IMR-90 (cell line): ENCODE measurements at regions not wholly inside any gene's neighbourhood (a gene's known extent, or its start where the extent isn't known, plus 50 kb on each side); places are given as distances from the start of the nearest gene placed in this dataset.
A peak's percentile ranks its signal among the peaks of the same experiment; 100 is the strongest.

Experiments
- ATAC-seq: fragments of 200-7000 bp; cut with Tn5 transposase; 2 replicates; pipeline ENCODE4 v1.9.1; 2020; ENCODE audit warnings: low read depth, mild to moderate bottlenecking, moderate library complexity
- BruUV-seq: library from RNA; stranded (reverse); fragments of 400-500 nt; replicated peaks from 2 replicates; lab custom pipeline; 2021; lab: Mats Ljungman, UMichigan
- CTCF ChIA-PET: fragments of 300-600 bp; formaldehyde crosslinking; extraction: SDS; loops from one replicate; lab custom pipeline; 2021; ENCODE audit warnings: antibody characterized with exemption; lab: Yijun Ruan, JAX
- POLR2A ChIA-PET: fragments of 300-600 bp; sonication (Branson Sonifier 250); formaldehyde crosslinking; loops from one replicate; lab custom pipeline; 2022; ENCODE audit warnings: antibody characterized with exemption; ENCODE audit not compliant: unreplicated experiment; lab: Charles Lee
- DNase-seq: peaks from one replicate; pipeline ENCODE4 v3.0.0; 2013
- H2AFZ ChIP-seq: replicated peaks from 2 replicates; pipeline ENCODE3; 2013; ENCODE audit warnings: low read length, mild to moderate bottlenecking; ENCODE audit not compliant: poor library complexity
- H2AK5ac ChIP-seq: 2 replicates; pipeline ENCODE4 v1.6.1; 2013; ENCODE audit warnings: low read depth, low read length, inconsistent platforms
- H2AK9ac ChIP-seq: replicated peaks from 2 replicates; pipeline ENCODE3; 2013; ENCODE audit warnings: mild to moderate bottlenecking, low read depth, low read length, moderate library complexity; ENCODE audit not compliant: poor library complexity
- H2BK120ac ChIP-seq: 2 replicates; pipeline ENCODE4 v1.6.1; 2013; ENCODE audit warnings: low read depth, low read length, inconsistent platforms
- H2BK15ac ChIP-seq: 3 replicates; pipeline ENCODE4 v1.6.1; 2013; ENCODE audit warnings: low read depth, low read length, inconsistent platforms
- H2BK20ac ChIP-seq: 2 replicates; pipeline ENCODE4 v1.6.1; 2013; ENCODE audit warnings: low read depth, mild to moderate bottlenecking, inconsistent platforms, low read length, moderate library complexity
- H2BK5ac ChIP-seq: 2 replicates; pipeline ENCODE4 v1.6.1; 2013; ENCODE audit warnings: mild to moderate bottlenecking, low read depth, low read length, inconsistent platforms; ENCODE audit not compliant: poor library complexity, severe bottlenecking
- H3K14ac ChIP-seq: replicated peaks from 2 replicates; pipeline ENCODE4 v1.6.1; 2013; ENCODE audit warnings: low read depth, low read length, inconsistent platforms
- H3K18ac ChIP-seq: 2 replicates; pipeline ENCODE4 v1.6.1; 2013; ENCODE audit warnings: low read depth, low read length, control low read depth
- H3K23ac ChIP-seq: 2 replicates; pipeline ENCODE4 v1.6.1; 2013; ENCODE audit warnings: low read depth, low read length, inconsistent platforms
- H3K27ac ChIP-seq: 2 replicates; pipeline ENCODE4 v1.5.1; 2013; ENCODE audit warnings: mild to moderate bottlenecking, control low read depth, low read length; ENCODE audit not compliant: insufficient read depth
- H3K27me3 ChIP-seq: 2 replicates; pipeline ENCODE4 v1.6.1; 2013; ENCODE audit warnings: low read length; ENCODE audit not compliant: control insufficient read depth, insufficient read depth
- H3K36me3 ChIP-seq: 2 replicates; pipeline ENCODE4 v1.6.1; 2013; ENCODE audit warnings: low read length, mixed read lengths; ENCODE audit not compliant: control insufficient read depth, insufficient read depth
- H3K4ac ChIP-seq: 2 replicates; pipeline ENCODE4 v1.6.1; 2013; ENCODE audit warnings: low read depth, low read length, inconsistent platforms
- H3K4me1 ChIP-seq: 2 replicates; pipeline ENCODE4 v1.6.1; 2013; ENCODE audit warnings: low read length, mixed read lengths; ENCODE audit not compliant: control insufficient read depth, insufficient read depth
- H3K4me2 ChIP-seq: 2 replicates; pipeline ENCODE4 v1.6.1; 2013; ENCODE audit warnings: low read depth, mild to moderate bottlenecking, control low read depth, low read length, moderate library complexity
- H3K4me3 ChIP-seq: 2 replicates; pipeline ENCODE4 v1.5.1; 2013; ENCODE audit warnings: low read depth, mild to moderate bottlenecking, control low read depth, low read length, moderate library complexity; ENCODE audit not compliant: insufficient read depth
- H3K56ac ChIP-seq: 2 replicates; pipeline ENCODE4 v1.6.1; 2013; ENCODE audit warnings: low read length, inconsistent platforms; ENCODE audit not compliant: insufficient read depth; ENCODE audit errors: extremely low read depth
- H3K79me1 ChIP-seq, 2 experiments: 2 replicates each; pipeline ENCODE4 v1.6.1; 2013; ENCODE audit warnings: low read length in 2 of 2, inconsistent platforms in 1 of 2, low read depth in 1 of 2
- H3K9ac ChIP-seq: 2 replicates; pipeline ENCODE4 v1.6.1; 2013; ENCODE audit warnings: low read depth, low read length, control low read depth
- H3K9me1 ChIP-seq: 2 replicates; pipeline ENCODE4 v1.6.1; 2013; ENCODE audit warnings: low read length, inconsistent platforms; ENCODE audit not compliant: insufficient read depth
- H3K9me3 ChIP-seq: 2 replicates; pipeline ENCODE4 v1.6.1; 2013; ENCODE audit warnings: low read length; ENCODE audit not compliant: control insufficient read depth, insufficient read depth
- H4K20me1 ChIP-seq: 2 replicates; pipeline ENCODE4 v1.6.1; 2013; ENCODE audit warnings: low read length, inconsistent platforms; ENCODE audit not compliant: insufficient read depth
- H4K5ac ChIP-seq: 2 replicates; pipeline ENCODE4 v1.6.1; 2013; ENCODE audit warnings: mild to moderate bottlenecking, low read depth, low read length, control low read depth
- H4K8ac ChIP-seq, 2 experiments: 2 replicates each; pipeline ENCODE4 v1.6.1; 2013; ENCODE audit warnings: low read depth in 2 of 2, low read length in 2 of 2, control low read depth in 1 of 2, inconsistent platforms in 1 of 2
- H4K91ac ChIP-seq: 2 replicates; pipeline ENCODE4 v1.6.1; 2013; ENCODE audit warnings: low read depth, low read length, inconsistent platforms; ENCODE audit not compliant: insufficient read depth
- CTCF ChIP-seq: conservative IDR thresholded peaks from 2 replicates; pipeline ENCODE4 v1.5.1; 2012; ENCODE audit warnings: mild to moderate bottlenecking, low read depth, low read length, improper control_type of control experiment
- RAD21 ChIP-seq: IDR thresholded peaks from 2 replicates; pipeline ENCODE4 v1.6.1; 2012; ENCODE audit warnings: low read length, improper control_type of control experiment
- RFX5 ChIP-seq: IDR thresholded peaks from 2 replicates; pipeline ENCODE4 v1.8.0; 2012; ENCODE audit warnings: low read depth, mild to moderate bottlenecking, low read length, moderate library complexity
- SMC3 ChIP-seq: fragments of 150-350 bp; IDR thresholded peaks from 2 replicates; pipeline ENCODE4 v1.6.1; 2016; ENCODE audit warnings: low read depth, mild to moderate bottlenecking, antibody characterized with exemption, low read length, moderate library complexity
- USF2 ChIP-seq: fragments of 150-350 bp; IDR thresholded peaks from 2 replicates; pipeline ENCODE4 v1.6.1; 2017; ENCODE audit warnings: mild to moderate bottlenecking, antibody characterized with exemption, low read length, low read depth
- WGBS, 2 experiments: methylation state at CpG; one replicate each; pipeline versions ENCODE4 v1.1.5 to v1.1.7; 2013; ENCODE audit warnings: missing lambda C conversion rate in 2 of 2; ENCODE audit not compliant: insufficient read length in 1 of 2; ENCODE audit errors: extremely low coverage in 2 of 2; 5-methylcytosine and 5-hydroxymethylcytosine counted together
- dilution Hi-C: fragments of 300-500 bp; cut with HindIII; formaldehyde crosslinking; loops from one replicate; pipeline ENCODE4 v1.14.3; 2018; ENCODE audit warnings: low sequenced_read_pairs; ENCODE audit not compliant: unreplicated experiment
- in situ Hi-C: fragments of 300-500 bp; cut with MboI; formaldehyde crosslinking; loops from 3 replicates; pipeline ENCODE4 v1.14.3; 2019; ENCODE audit warnings: low sequenced_read_pairs, inconsistent platforms, mixed read lengths
- intact Hi-C: fragments of 100-400 bp; cut with micrococcal nuclease; formaldehyde crosslinking; loops from 2 replicates; pipeline ENCODE4 v1.10.0; 2022

DNA sequence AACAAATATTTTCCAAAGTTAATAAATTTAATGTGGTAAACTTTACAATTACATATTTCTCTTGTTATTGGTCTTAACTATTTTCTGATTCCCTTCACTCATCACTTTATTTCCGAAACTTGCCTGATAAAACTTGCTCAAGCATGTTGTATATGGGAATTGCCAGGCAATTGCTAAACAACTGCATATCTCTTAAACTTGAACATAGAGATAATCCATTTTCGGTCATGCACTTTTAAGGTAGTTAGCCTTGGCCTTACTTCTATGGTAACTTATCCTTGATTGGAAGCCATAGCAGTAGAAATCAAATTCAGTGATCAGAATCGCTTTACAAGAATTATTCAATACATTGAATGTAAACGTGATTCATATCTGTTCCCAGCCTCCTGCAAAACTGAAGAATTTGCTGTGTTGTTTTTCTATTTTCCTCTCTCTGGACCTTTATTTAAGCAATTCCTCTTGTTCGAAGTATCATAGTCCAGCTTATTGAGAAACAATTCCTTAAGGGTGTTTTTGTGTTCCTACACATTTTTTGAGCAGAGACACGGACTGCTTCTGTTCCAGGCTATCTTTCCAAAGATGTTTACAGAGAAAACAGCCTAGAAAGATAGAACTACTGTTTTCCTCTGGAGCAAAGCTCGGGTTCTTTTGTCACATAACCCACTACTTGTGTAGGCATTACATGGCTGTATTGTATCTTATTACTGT, 674.3 kb downstream of the IRS1 start:
- ChIA-PET CTCF (interaction anchor here (1.2 kb wide), 1 partner anchor 11 kb away, joined by 3 read pairs; no protein-coding TSS in a partner anchor), POLR2A (interaction anchor here (0.5 kb wide), 1 partner anchor 352 kb away, joined by 4 read pairs; no protein-coding TSS in a partner anchor)
- H3K9me3 ChIP-seq: no peaks in the 10 kb centered on the region
- H4K5ac ChIP-seq: peak overlapping the region; percentile 45; the same call in 1 of the 2 replicates
- no peak overlapping the region for H3K4me3 ChIP-seq
- no peak overlapping the region; the same call in 1 of the 2 replicates for H3K9ac ChIP-seq
- H3K4me2 ChIP-seq: peak overlapping the region; percentile 33; the same call in 1 of the 2 replicates
- no peak overlapping the region for H3K23ac ChIP-seq
- no peak overlapping the region for H2AFZ ChIP-seq
- H3K27ac ChIP-seq: peak overlapping the region; percentile 16; the same call in 1 of the 2 replicates
- BruUV-seq: no TSS peak
- peak overlapping the region; percentile 31 for H2BK20ac ChIP-seq
- ATAC-seq: 0 out of 2 replicates have a peak, but pooled peaks have one; percentile 12
- dilution Hi-C loops: no loop called here
- no peak overlapping the region for H3K4ac ChIP-seq
- no peak overlapping the region; the same call in 1 of the 2 replicates for H3K56ac ChIP-seq
- peaks cover 4% of the 10 kb centered on the region for H3K4me1 ChIP-seq
- H2BK5ac ChIP-seq: peak overlapping the region; percentile 41
- peak overlapping the region; percentile 63; the same call in 1 of the 2 replicates for H3K18ac ChIP-seq
- H3K14ac ChIP-seq: 0 out of 2 replicates have a peak overlapping the region, but pooled peaks have one; percentile 0
- no peaks in the 10 kb centered on the region for H3K27me3 ChIP-seq
- no peak overlapping the region for H2AK5ac ChIP-seq
- peak overlapping the region; percentile 61; the same call in 1 of the 3 replicates for H2BK15ac ChIP-seq
- no peaks in the 10 kb centered on the region for H4K20me1 ChIP-seq
- peak overlapping the region; percentile 52; the same call in 1 of the 2 replicates for H2BK120ac ChIP-seq
- peak overlapping the region; percentile 28 for H4K91ac ChIP-seq
- no peak for DNase-seq
- H3K9me1 ChIP-seq: no peaks in the 10 kb centered on the region
- no CpG with 5 or more reads among the region's 7 CpGs for WGBS, 2 experiments
- peak overlapping the region; percentile 60 to 66; a peak in 3 of 4 replicates for H4K8ac ChIP-seq
- H2AK9ac ChIP-seq: no peak overlapping the region
- H3K36me3 ChIP-seq: no peaks in the 10 kb centered on the region
- in situ Hi-C loops: no loop called here
- H3K79me1 ChIP-seq: no peaks in the 10 kb centered on the region
- TF ChIP-seq USF2 (no peak), CTCF (no peak), RAD21 (no peak), RFX5 (no peak), SMC3 (no peak)
- intact Hi-C loops: no loop called here
